SK-N-MC (cell line): ENCODE measurements at regions not wholly inside any gene's neighbourhood (a gene's known extent, or its start where the extent isn't known, plus 50 kb on each side); places are given as distances from the start of the nearest gene placed in this dataset.

ENCODE experiments used
- EZH2 ChIP-seq: fragments of 200-600 bp; sonication (generic); IDR thresholded peaks from one replicate; pipeline ENCODE4 v1.6.1; 2017; ENCODE audit warnings: antibody characterized with exemption
- FOXP2 ChIP-seq: optimal IDR thresholded peaks from 2 replicates; pipeline ENCODE3; 2011; ENCODE audit warnings: mild to moderate bottlenecking, moderate library complexity; ENCODE audit not compliant: insufficient read depth; ENCODE audit errors: extremely low read length, control extremely low read depth

DNA sequence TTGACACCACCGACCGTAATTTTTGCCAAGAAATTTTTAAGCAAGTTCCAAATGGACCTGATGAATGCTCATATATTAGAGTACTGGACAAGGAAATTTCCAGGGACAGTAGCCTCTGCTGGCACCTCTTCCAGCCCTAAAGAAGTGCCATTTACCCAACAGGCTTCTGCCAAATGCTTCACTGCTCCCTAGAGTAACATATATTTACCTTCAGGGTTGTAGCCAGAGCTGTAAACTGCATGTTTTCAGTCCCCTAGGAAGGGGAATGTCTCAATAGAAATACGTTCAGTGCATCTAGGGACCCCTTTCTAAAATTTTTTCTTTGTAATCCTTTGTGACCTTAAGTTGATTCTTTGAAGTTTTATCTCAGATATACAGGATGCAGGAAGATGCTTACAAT is 143.1 kb upstream of the SMAD1 start:
- TF ChIP-seq EZH2: no peak
- TF ChIP-seq FOXP2: no peak
